Gastrocnemius medialis (tissue), 4 donors: ENCODE measurements at regions not wholly inside any gene's neighbourhood (a gene's known extent, or its start where the extent isn't known, plus 50 kb on each side); places are given as distances from the start of the nearest gene placed in this dataset.

ENCODE experiments used
- CTCF ChIP-seq, 5 experiments: fragments of 450-650 bp in 3 of 5; fragments of 200-600 bp in 2 of 5; sonication (generic) in 2 of 5; IDR thresholded peaks in 4 of 5; conservative IDR thresholded peaks in 1 of 5; 1 replicate in 4 of 5; 2 replicates in 1 of 5; pipeline ENCODE4 v1.5.1; 2016 to 2019; ENCODE audit warnings: antibody characterized with exemption in 5 of 5, mild to moderate bottlenecking in 3 of 5, moderate library complexity in 3 of 5
- POLR2A ChIP-seq, 2 donors: fragments of 450-650 bp; IDR thresholded peaks; one replicate each; pipeline ENCODE4 v1.6.1; 2017; ENCODE audit warnings: antibody characterized with exemption in 2 of 2, mild to moderate bottlenecking in 2 of 2, moderate library complexity in 2 of 2

GRCh38 chr4:54902271-54902670, 223.1 kb downstream of the KDR start:
- TF ChIP-seq CTCF (IDR thresholded peaks at IDR 0.05 in 4 of 5, conservative IDR thresholded peaks at IDR 0.05 in 1 of 5) (no peak), POLR2A (IDR thresholded peaks at IDR 0.05) (no peak)
